Psoas muscle (tissue), 7 donors: ENCODE measurements at regions not wholly inside any gene's neighbourhood (a gene's known extent, or its start where the extent isn't known, plus 50 kb on each side); places are given as distances from the start of the nearest gene placed in this dataset.

ENCODE experiments used
- ATAC-seq, 4 donors: fragments of 200-7000 bp; cut with Tn5 transposase; one replicate each; pipeline ENCODE4 v1.9.1; 2020; ENCODE audit warnings: moderate library complexity in 3 of 4, mild to moderate bottlenecking in 2 of 4
- DNase-seq, 2 donors: peaks; one replicate each; pipeline ENCODE4 v3.0.0-alpha.2; 2020
- H3K27ac ChIP-seq: fragments of 200-600 bp; one replicate; pipeline ENCODE4 v1.8.0; 2022
- H3K27me3 ChIP-seq, 3 donors: fragments of 200-600 bp in 1 of 3; one replicate each; pipeline versions ENCODE4 v1.6.1 to v1.8.0; 2013 to 2022; ENCODE audit warnings: low read length in 2 of 3, mild to moderate bottlenecking in 2 of 3, moderate library complexity in 1 of 3; ENCODE audit not compliant: insufficient read depth in 3 of 3
- H3K36me3 ChIP-seq, 2 donors: fragments of 200-600 bp in 1 of 2; one replicate each; pipeline versions ENCODE4 v1.6.1 to v1.8.0; 2013 to 2022; ENCODE audit warnings: low read depth in 1 of 2, mild to moderate bottlenecking in 1 of 2, moderate library complexity in 1 of 2; ENCODE audit not compliant: insufficient read depth in 1 of 2
- H3K4me1 ChIP-seq: fragments of 200-600 bp; one replicate; pipeline ENCODE4 v1.8.0; 2022
- H3K4me3 ChIP-seq: fragments of 200-600 bp; one replicate; pipeline ENCODE4 v1.8.0; 2022; ENCODE audit warnings: mild to moderate bottlenecking
- H3K9me3 ChIP-seq: fragments of 200-600 bp; one replicate; pipeline ENCODE4 v1.8.0; 2022
- CTCF ChIP-seq: fragments of 200-600 bp; IDR thresholded peaks from one replicate; pipeline ENCODE4 v1.8.0; 2022; ENCODE audit warnings: antibody characterized with exemption
- WGBS, 3 donors: extraction: QIAGEN DNeasy Blood & Tissue Kit; methylation state at CpG; one replicate each; pipeline versions ENCODE4 v1.1.6 to v1.1.7; 2013; 5-methylcytosine and 5-hydroxymethylcytosine counted together
- intact Hi-C, 2 donors: fragments of 100-400 bp; cut with DNase I; formaldehyde crosslinking; loops; one replicate each; pipeline versions ENCODE4 v1.11.0 to v1.14.2; 2022
- donor health status: healthy with polysubstance abuse.
- donor health status: DM: no; HTN: no; CAD: no; lungs with moderate emphysema.
- donor health status: Bipolar disorder and iron deficiency.
- donor health status: healthy.
- donor health status: DM: yes; HTN: yes; CAD: no.
- donor health status: DM: no; HTN: no; CAD: no.
- donor health status: DM: yes; HTN: yes; CAD: no.

DNA sequence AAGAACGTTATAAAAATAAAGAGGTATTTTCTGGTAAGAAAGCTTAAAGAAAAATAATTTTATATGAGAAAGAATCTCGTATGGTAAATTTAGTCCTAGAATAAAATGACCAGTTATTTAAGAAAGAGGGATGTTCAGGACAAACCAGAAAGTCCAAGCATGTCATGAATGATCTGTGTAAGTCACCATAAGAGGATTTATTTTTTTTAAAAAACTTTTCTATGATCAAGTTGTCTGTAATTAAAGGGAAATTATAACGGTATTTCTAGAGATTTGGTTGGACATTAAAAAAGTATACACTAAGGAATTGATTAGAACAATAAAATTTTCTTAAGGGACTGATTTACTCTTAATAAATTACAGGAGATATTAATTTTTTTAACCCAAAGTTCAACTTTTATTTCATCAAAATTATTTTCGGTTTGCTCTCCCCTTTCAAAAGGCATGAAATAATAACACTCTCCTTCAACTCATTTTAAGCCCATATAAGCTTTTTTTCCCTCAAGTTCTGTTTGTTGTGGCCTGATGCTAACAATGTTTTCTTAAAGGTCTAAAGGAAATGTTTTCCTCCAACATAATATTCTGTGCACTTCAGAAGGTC is 49.9 kb upstream of the CPSF6 start:
- DNase-seq, result no peak
- Histone ChIP-seq H3K9me3 (no peaks in the 10 kb centered on the region), H3K27ac (no peak overlapping the region), H3K36me3 (no peaks in the 10 kb centered on the region), H3K4me1 (no peaks in the 10 kb centered on the region), H3K27me3 (no peaks in the 10 kb centered on the region), H3K4me3 (no peak overlapping the region)
- 45 to 53% (median 52%) methylated on average over 4 of the region's 4 CpGs for WGBS, 3 donors
- TF ChIP-seq CTCF, result no peak
- no peak for ATAC-seq
- intact Hi-C loops, result no loop called here
